MCF 10A (cell line): ENCODE measurements at regions not wholly inside any gene's neighbourhood (a gene's known extent, or its start where the extent isn't known, plus 50 kb on each side); places are given as distances from the start of the nearest gene placed in this dataset.

ENCODE experiments used
- BruUV-seq: library from RNA; stranded (reverse); fragments of 400-500 nt; replicated peaks from 2 replicates; lab custom pipeline; 2021; lab: Mats Ljungman, UMichigan
- CTCF ChIA-PET: fragments of 300-600 bp; sonication (Branson Sonifier 250); formaldehyde crosslinking; extraction: SDS; loops from one replicate; lab custom pipeline; 2021; ENCODE audit warnings: antibody characterized with exemption, inconsistent platforms; lab: Yijun Ruan, JAX
- POLR2A ChIA-PET: fragments of 300-600, 350-650 bp; sonication (Branson Sonifier 250); formaldehyde crosslinking; extraction: SDS; loops from one replicate; lab custom pipeline; 2020; ENCODE audit warnings: antibody characterized with exemption, inconsistent platforms; lab: Yijun Ruan, JAX
- DNase-seq: peaks from one replicate; pipeline ENCODE4 v3.0.0-alpha.2; 2018; ENCODE audit not compliant: unreplicated experiment
- H3K27ac Mint-ChIP-seq: one replicate; pipeline ENCODE4 v1.8.0; 2022; ENCODE audit warnings: mild to moderate bottlenecking, low read depth, mixed read lengths; ENCODE audit not compliant: unreplicated experiment
- H3K27me3 Mint-ChIP-seq: one replicate; pipeline ENCODE4 v1.8.0; 2022; ENCODE audit warnings: mixed read lengths; ENCODE audit not compliant: insufficient read depth, unreplicated experiment
- H3K36me3 Mint-ChIP-seq: one replicate; pipeline ENCODE4 v1.8.0; 2022; ENCODE audit warnings: mild to moderate bottlenecking, moderate library complexity, mixed read lengths; ENCODE audit not compliant: insufficient read depth, unreplicated experiment
- H3K4me1 Mint-ChIP-seq: one replicate; pipeline ENCODE4 v1.8.0; 2022; ENCODE audit warnings: mixed read lengths; ENCODE audit not compliant: insufficient read depth, unreplicated experiment
- H3K4me3 Mint-ChIP-seq: one replicate; pipeline ENCODE4 v1.8.0; 2022; ENCODE audit warnings: mild to moderate bottlenecking, moderate library complexity, mixed read lengths; ENCODE audit not compliant: unreplicated experiment
- H3K9me3 Mint-ChIP-seq: one replicate; pipeline ENCODE4 v1.8.0; 2022; ENCODE audit warnings: mixed read lengths; ENCODE audit not compliant: unreplicated experiment
- intact Hi-C: fragments of 100-400 bp; cut with micrococcal nuclease; formaldehyde crosslinking; loops from 2 replicates; pipeline ENCODE4 v1.14.1; 2022
- TF ChIP-seq, protein P1 (sequence below): fragments of 200-600 bp; IDR thresholded peaks from one replicate; pipeline ENCODE4 v1.8.0; 2022; ENCODE audit warnings: antibody characterized with exemption, mild to moderate bottlenecking; ENCODE audit not compliant: unreplicated experiment

DNA sequence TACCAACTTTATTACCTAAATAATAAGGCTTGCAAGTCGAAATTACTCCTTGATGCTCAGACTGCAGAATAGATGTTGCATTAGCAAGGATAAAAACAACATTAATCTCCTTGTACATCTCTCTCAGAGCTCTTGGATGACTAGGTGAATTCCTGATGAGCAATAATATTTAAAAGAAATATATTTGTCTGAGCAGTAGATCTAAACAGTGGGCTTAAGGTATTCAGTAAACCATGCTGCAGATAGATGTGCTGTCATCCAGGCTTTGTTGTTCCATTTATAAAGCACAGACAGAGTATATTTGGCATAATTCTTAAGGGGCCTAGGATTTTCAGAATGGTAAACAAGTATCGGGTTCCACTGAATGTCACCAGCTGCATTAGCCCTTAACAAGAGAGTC is 257.1 kb downstream of the TUSC7 start:
- intact Hi-C loops: no loop called here
- no TSS peak for BruUV-seq
- Mint-ChIP-seq H3K27me3 (peaks cover 59% of the 10 kb centered on the region), H3K4me1 (no peaks in the 10 kb centered on the region), H3K36me3 (no peaks in the 10 kb centered on the region), H3K27ac (no peak overlapping the region), H3K4me3 (no peak overlapping the region), H3K9me3 (no peaks in the 10 kb centered on the region)
- ChIA-PET CTCF (interaction anchor here (0.7 kb wide), 1 partner anchor 86 kb away, joined by 5 read pairs; no protein-coding TSS in a partner anchor), POLR2A (no interaction called here)
- TF ChIP-seq, protein P1, sequence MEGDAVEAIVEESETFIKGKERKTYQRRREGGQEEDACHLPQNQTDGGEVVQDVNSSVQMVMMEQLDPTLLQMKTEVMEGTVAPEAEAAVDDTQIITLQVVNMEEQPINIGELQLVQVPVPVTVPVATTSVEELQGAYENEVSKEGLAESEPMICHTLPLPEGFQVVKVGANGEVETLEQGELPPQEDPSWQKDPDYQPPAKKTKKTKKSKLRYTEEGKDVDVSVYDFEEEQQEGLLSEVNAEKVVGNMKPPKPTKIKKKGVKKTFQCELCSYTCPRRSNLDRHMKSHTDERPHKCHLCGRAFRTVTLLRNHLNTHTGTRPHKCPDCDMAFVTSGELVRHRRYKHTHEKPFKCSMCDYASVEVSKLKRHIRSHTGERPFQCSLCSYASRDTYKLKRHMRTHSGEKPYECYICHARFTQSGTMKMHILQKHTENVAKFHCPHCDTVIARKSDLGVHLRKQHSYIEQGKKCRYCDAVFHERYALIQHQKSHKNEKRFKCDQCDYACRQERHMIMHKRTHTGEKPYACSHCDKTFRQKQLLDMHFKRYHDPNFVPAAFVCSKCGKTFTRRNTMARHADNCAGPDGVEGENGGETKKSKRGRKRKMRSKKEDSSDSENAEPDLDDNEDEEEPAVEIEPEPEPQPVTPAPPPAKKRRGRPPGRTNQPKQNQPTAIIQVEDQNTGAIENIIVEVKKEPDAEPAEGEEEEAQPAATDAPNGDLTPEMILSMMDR: no peak
- DNase-seq: no peak

DNA sequence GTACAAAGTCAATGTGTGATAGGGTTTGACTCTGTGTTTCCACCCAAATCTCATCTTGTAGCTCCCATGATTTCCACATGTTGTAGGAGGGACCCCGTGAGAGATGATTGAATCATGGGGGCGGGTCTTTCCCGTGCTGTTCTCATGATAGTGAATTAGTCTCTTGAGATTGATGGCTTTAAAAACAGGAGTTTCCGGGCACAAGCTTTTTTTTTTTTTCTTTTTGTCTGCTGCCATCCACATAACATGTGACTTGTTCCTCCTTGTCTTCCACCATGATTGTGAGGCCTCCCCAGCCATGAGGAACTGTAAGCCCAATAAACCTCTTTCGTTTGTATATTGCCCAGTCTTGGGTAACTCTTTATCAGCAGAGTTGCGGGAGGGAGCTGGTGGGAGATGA is 259.6 kb downstream of the TUSC7 start:
- no peaks in the 10 kb centered on the region for H3K36me3 Mint-ChIP-seq
- CTCF ChIA-PET: interaction anchor here (0.5 to 0.6 kb wide), 4 partner anchors 24 to 1833 kb away, joined by 3 to 5 read pairs (median 3); no protein-coding TSS in a partner anchor
- BruUV-seq: no TSS peak
- H3K27ac Mint-ChIP-seq: no peak overlapping the region
- H3K4me3 Mint-ChIP-seq: no peak overlapping the region
- POLR2A ChIA-PET: no interaction called here
- intact Hi-C loops: no loop called here
- TF ChIP-seq, protein P1: no peak
- DNase-seq: no peak
- H3K4me1 Mint-ChIP-seq: no peaks in the 10 kb centered on the region
- peaks cover 46% of the 10 kb centered on the region for H3K27me3 Mint-ChIP-seq
- no peaks in the 10 kb centered on the region for H3K9me3 Mint-ChIP-seq

DNA sequence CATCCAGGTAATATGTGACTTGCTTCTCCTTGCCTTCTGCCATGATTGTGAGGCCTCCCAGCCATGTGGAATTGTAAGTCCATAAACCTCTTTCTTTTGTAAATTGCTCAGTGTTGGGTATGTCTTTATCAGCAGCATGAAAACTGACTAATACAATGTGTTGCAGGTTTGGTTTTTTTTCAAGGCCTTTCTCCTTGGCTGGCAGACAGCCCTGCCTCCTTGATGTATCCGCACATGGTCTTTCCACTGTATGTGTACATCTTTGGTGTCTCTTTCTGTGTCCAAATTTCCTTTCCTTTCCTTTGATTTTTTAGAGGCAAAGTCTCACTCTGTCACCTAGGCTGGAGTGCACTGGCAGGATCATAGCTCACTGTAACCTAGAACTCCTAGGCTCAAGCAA is 260.1 kb downstream of the TUSC7 start:
- Mint-ChIP-seq H3K4me3 (no peak overlapping the region), H3K36me3 (no peaks in the 10 kb centered on the region), H3K4me1 (no peaks in the 10 kb centered on the region), H3K27ac (no peak overlapping the region), H3K27me3 (peaks cover 46% of the 10 kb centered on the region), H3K9me3 (no peaks in the 10 kb centered on the region)
- intact Hi-C loops: no loop called here
- POLR2A ChIA-PET: no interaction called here
- CTCF ChIA-PET: interaction anchor here (0.5 to 0.7 kb wide), 5 partner anchors 24 to 1832 kb away, joined by 3 to 5 read pairs (median 3); no protein-coding TSS in a partner anchor
- TF ChIP-seq, protein P1: no peak
- BruUV-seq: no TSS peak
- DNase-seq: no peak

DNA sequence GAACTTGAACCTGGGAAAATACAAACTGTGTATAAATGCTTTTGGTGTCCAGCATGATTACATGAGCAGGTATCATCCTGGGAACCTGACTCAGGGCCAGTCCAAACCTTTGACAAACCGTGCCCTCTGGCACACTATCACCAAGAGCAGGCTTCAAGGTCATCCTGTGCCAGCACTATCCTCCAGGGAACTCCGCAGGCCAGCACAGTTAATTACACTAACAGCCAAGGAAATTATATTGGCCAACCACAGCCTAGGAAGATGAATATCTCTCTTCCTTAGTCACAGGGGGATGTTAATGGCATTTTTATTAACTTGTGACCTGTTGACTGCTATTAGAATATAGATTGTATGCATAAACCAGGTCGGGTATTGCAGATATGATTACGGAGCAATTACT is 262.0 kb downstream of the TUSC7 start:
- Mint-ChIP-seq H3K27me3 (peaks cover 49% of the 10 kb centered on the region), H3K4me3 (no peak overlapping the region), H3K36me3 (no peaks in the 10 kb centered on the region), H3K4me1 (no peaks in the 10 kb centered on the region), H3K27ac (no peak overlapping the region), H3K9me3 (no peaks in the 10 kb centered on the region)
- POLR2A ChIA-PET: interaction anchor here (0.5 kb wide), 1 partner anchor 1535 kb away, joined by 3 read pairs; no protein-coding TSS in a partner anchor
- TF ChIP-seq, protein P1: no peak
- no peak for DNase-seq
- BruUV-seq: no TSS peak
- intact Hi-C loops: no loop called here
- CTCF ChIA-PET: no interaction called here
